WTC11 (cell line): ENCODE measurements at regions not wholly inside any gene's neighbourhood (a gene's known extent, or its start where the extent isn't known, plus 50 kb on each side); places are given as distances from the start of the nearest gene placed in this dataset.
A peak's percentile ranks its signal among the peaks of the same experiment; 100 is the strongest.

Experiments used
- ATAC-seq: fragments of 200-7000 bp; cut with Tn5 transposase; 2 replicates; pipeline ENCODE4 v1.10.0; 2021; ENCODE audit warnings: mild to moderate bottlenecking, moderate library complexity
- CTCF ChIA-PET: fragments of 300-600 bp; sonication (Branson Sonifier 250); formaldehyde crosslinking; loops from one replicate; lab custom pipeline; 2021; ENCODE audit warnings: antibody characterized with exemption; lab: Charles Lee
- POLR2A ChIA-PET: fragments of 350-600 bp; sonication (Branson Sonifier 250); formaldehyde crosslinking; loops from one replicate; lab custom pipeline; 2021; ENCODE audit warnings: antibody characterized with exemption; lab: Charles Lee
- DNase-seq: peaks from one replicate; pipeline ENCODE4 v3.0.0; 2021; ENCODE audit warnings: low spot score
- H3K27ac Mint-ChIP-seq: 2 replicates; pipeline ENCODE4 v1.8.0; 2021; ENCODE audit warnings: mixed read lengths
- H3K27me3 Mint-ChIP-seq: 2 replicates; pipeline ENCODE4 v1.8.0; 2021; ENCODE audit warnings: low read depth, mild to moderate bottlenecking, moderate library complexity, mixed read lengths
- H3K36me3 Mint-ChIP-seq: 2 replicates; pipeline ENCODE4 v1.8.0; 2021; ENCODE audit warnings: mixed read lengths
- H3K4me1 Mint-ChIP-seq: 2 replicates; pipeline ENCODE4 v1.8.0; 2022; ENCODE audit warnings: mixed read lengths
- H3K4me3 Mint-ChIP-seq: 2 replicates; pipeline ENCODE4 v1.8.0; 2021; ENCODE audit warnings: mild to moderate bottlenecking, moderate library complexity, mixed read lengths
- H3K9me3 Mint-ChIP-seq: 2 replicates; pipeline ENCODE4 v1.8.0; 2021; ENCODE audit warnings: mixed read lengths
- CREB1 ChIP-seq: sonication (generic); formaldehyde crosslinking; IDR thresholded peaks from 2 replicates; pipeline ENCODE4 v1.8.0; 2023; ENCODE audit warnings: mild to moderate bottlenecking, missing genetic modification reagents
- FOXJ3 ChIP-seq: sonication (generic); formaldehyde crosslinking; IDR thresholded peaks from 2 replicates; pipeline ENCODE4 v1.9.0; 2021; ENCODE audit warnings: missing genetic modification reagents, mild to moderate bottlenecking, borderline replicate concordance
- FOXP1 ChIP-seq: sonication (generic); formaldehyde crosslinking; IDR thresholded peaks from 2 replicates; pipeline ENCODE4 v1.8.0; 2022; ENCODE audit warnings: missing genetic modification reagents, mild to moderate bottlenecking, moderate library complexity, borderline replicate concordance
- GABPB1 ChIP-seq: sonication (generic); formaldehyde crosslinking; IDR thresholded peaks from 2 replicates; pipeline ENCODE4 v1.8.1; 2023; ENCODE audit warnings: mild to moderate bottlenecking, missing genetic modification reagents
- IRF2 ChIP-seq: sonication (generic); formaldehyde crosslinking; IDR thresholded peaks from 2 replicates; pipeline ENCODE4 v1.8.0; 2022; ENCODE audit warnings: low read depth, missing genetic modification reagents, borderline replicate concordance
- JUN ChIP-seq: sonication (generic); formaldehyde crosslinking; IDR thresholded peaks from 2 replicates; pipeline ENCODE4 v1.8.0; 2023; ENCODE audit warnings: mild to moderate bottlenecking, missing genetic modification reagents
- NFYB ChIP-seq: sonication (generic); formaldehyde crosslinking; conservative IDR thresholded peaks from 2 replicates; pipeline ENCODE4 v1.8.0; 2022; ENCODE audit warnings: low read depth, missing genetic modification reagents
- NR3C1 ChIP-seq: sonication (generic); formaldehyde crosslinking; conservative IDR thresholded peaks from 2 replicates; pipeline ENCODE4 v1.8.1; 2023; ENCODE audit warnings: low read depth, mild to moderate bottlenecking, missing genetic modification reagents
- OVOL2 ChIP-seq: fragments of 250-450 bp; sonication (Bioruptor Pico); IDR thresholded peaks from 2 replicates; pipeline ENCODE4 v1.9.0; 2021; ENCODE audit warnings: mild to moderate bottlenecking, borderline replicate concordance
- RORB ChIP-seq: fragments of 250-450 bp; sonication (Bioruptor Pico); IDR thresholded peaks from 2 replicates; pipeline ENCODE4 v1.9.0; 2021; ENCODE audit warnings: mild to moderate bottlenecking
- SOX15 ChIP-seq: fragments of 250-450 bp; sonication (Bioruptor Pico); IDR thresholded peaks from 2 replicates; pipeline ENCODE4 v1.9.0; 2021; ENCODE audit warnings: mild to moderate bottlenecking
- ZNF219 ChIP-seq: sonication (generic); formaldehyde crosslinking; IDR thresholded peaks from 2 replicates; pipeline ENCODE4 v1.8.0; 2023; ENCODE audit warnings: missing genetic modification reagents, mild to moderate bottlenecking, borderline replicate concordance
- ZNF317 ChIP-seq: sonication (generic); formaldehyde crosslinking; IDR thresholded peaks from 2 replicates; pipeline ENCODE4 v1.8.1; 2023; ENCODE audit warnings: low read depth, mild to moderate bottlenecking, moderate library complexity, missing genetic modification reagents, borderline replicate concordance
- TF ChIP-seq, protein P1 (sequence below): fragments of 200-600 bp; IDR thresholded peaks from 2 replicates; pipeline ENCODE4 v1.8.0; 2022; ENCODE audit warnings: antibody characterized with exemption
- TF ChIP-seq, protein P2 (sequence below): sonication (generic); formaldehyde crosslinking; IDR thresholded peaks from 2 replicates; pipeline ENCODE4 v1.8.0; 2022; ENCODE audit warnings: mild to moderate bottlenecking, missing genetic modification reagents
- TF ChIP-seq, protein P3 (sequence below): sonication (generic); formaldehyde crosslinking; IDR thresholded peaks from 2 replicates; pipeline ENCODE4 v1.8.1; 2023; ENCODE audit warnings: mild to moderate bottlenecking, missing genetic modification reagents, borderline replicate concordance
- TF ChIP-seq, protein P4 (sequence below): fragments of 250-450 bp; sonication (Bioruptor Pico); IDR thresholded peaks from 2 replicates; pipeline ENCODE4 v2.1.2; 2022; ENCODE audit warnings: mild to moderate bottlenecking, moderate library complexity
- TF ChIP-seq, protein P5 (sequence below): sonication (generic); formaldehyde crosslinking; conservative IDR thresholded peaks from 2 replicates; pipeline ENCODE4 v1.8.1; 2022; ENCODE audit warnings: mild to moderate bottlenecking, missing genetic modification reagents
- TF ChIP-seq, protein P6 (sequence below): fragments of 250-450 bp; sonication (Bioruptor Pico); IDR thresholded peaks from 2 replicates; pipeline ENCODE4 v1.9.0; 2021; ENCODE audit warnings: mild to moderate bottlenecking

DNA sequence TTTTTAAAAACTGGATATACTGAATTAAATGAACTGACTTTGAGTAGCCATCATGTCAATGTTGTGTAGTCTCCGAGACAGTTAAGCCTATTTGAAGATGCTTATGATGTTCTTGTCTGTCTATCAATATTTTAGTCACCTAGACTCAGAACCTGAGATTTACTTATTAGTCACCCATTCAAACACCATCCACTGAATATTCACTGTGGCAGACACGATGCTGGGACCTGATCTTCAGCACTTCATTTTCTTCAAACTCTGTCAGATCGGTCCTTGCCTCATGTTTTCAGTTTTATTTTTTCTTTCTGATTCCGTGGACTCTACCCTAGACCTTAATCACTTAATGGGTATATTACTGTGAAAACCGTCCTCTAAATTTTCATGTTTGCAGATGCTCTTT lies 123.7 kb upstream of the MCHR2 start:
- ATAC-seq (no peak), DNase-seq (no peak)
- Mint-ChIP-seq H3K4me3 (no peak overlapping the region), H3K9me3 (no peaks in the 10 kb centered on the region), H3K27me3 (no peaks in the 10 kb centered on the region), H3K4me1 (peaks cover 8% of the 10 kb centered on the region), H3K36me3 (no peaks in the 10 kb centered on the region), H3K27ac (no peak overlapping the region)
- ChIA-PET POLR2A (no interaction called here), CTCF (interaction anchor here (1.5 kb wide), 4 partner anchors 59 to 375 kb away, joined by 3 to 11 read pairs (median 6); no protein-coding TSS in a partner anchor)
- TF ChIP-seq NFYB (CRISPR knock-in tag): no peak

DNA sequence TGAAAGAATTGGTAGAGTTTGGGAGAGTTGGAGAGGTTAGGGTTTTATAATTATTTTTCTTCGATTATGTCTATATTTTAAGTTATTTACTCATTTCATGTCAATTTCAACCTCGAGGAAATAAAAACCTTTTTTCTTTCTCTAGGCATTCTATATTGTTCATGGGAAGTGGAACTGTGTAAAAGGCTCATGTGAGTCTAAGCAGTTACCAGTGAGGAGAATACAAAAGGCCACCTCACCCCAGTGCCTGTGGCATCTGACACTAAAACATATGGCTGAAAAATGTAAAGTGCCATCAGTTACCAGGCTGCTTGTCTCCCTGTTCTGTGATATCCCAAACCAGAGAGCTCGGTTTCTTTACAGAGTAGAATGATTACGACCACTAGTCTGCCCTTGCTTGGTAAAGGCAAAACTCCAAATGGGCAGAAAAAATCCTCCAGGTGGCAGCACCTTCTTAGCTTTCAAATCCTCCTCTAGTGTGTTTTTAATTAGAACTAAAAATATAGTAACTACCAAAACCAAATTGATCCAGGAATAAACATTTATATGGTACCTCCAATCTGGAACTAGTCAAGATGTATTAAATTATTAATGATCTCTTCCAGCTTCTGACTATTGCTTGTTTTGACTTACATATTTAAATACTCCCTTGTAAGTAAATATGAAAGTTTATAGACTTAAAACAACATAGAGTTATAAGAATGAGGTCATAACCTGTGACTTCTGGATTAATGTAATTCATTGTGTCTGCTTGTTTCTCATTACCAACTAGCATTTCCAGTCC lies 122.6 kb upstream of the MCHR2 start:
- TF ChIP-seq JUN (CRISPR knock-in tag) (no peak), IRF2 (CRISPR knock-in tag) (no peak), GABPB1 (CRISPR knock-in tag) (no peak), FOXP1 (CRISPR knock-in tag) (no peak), ZNF219 (CRISPR knock-in tag) (no peak)
- TF ChIP-seq, protein P1, sequence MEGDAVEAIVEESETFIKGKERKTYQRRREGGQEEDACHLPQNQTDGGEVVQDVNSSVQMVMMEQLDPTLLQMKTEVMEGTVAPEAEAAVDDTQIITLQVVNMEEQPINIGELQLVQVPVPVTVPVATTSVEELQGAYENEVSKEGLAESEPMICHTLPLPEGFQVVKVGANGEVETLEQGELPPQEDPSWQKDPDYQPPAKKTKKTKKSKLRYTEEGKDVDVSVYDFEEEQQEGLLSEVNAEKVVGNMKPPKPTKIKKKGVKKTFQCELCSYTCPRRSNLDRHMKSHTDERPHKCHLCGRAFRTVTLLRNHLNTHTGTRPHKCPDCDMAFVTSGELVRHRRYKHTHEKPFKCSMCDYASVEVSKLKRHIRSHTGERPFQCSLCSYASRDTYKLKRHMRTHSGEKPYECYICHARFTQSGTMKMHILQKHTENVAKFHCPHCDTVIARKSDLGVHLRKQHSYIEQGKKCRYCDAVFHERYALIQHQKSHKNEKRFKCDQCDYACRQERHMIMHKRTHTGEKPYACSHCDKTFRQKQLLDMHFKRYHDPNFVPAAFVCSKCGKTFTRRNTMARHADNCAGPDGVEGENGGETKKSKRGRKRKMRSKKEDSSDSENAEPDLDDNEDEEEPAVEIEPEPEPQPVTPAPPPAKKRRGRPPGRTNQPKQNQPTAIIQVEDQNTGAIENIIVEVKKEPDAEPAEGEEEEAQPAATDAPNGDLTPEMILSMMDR: peak; percentile 58
- TF ChIP-seq, protein P2, sequence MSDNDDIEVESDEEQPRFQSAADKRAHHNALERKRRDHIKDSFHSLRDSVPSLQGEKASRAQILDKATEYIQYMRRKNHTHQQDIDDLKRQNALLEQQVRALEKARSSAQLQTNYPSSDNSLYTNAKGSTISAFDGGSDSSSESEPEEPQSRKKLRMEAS (CRISPR knock-in tag): no peak
- TF ChIP-seq, protein P3, sequence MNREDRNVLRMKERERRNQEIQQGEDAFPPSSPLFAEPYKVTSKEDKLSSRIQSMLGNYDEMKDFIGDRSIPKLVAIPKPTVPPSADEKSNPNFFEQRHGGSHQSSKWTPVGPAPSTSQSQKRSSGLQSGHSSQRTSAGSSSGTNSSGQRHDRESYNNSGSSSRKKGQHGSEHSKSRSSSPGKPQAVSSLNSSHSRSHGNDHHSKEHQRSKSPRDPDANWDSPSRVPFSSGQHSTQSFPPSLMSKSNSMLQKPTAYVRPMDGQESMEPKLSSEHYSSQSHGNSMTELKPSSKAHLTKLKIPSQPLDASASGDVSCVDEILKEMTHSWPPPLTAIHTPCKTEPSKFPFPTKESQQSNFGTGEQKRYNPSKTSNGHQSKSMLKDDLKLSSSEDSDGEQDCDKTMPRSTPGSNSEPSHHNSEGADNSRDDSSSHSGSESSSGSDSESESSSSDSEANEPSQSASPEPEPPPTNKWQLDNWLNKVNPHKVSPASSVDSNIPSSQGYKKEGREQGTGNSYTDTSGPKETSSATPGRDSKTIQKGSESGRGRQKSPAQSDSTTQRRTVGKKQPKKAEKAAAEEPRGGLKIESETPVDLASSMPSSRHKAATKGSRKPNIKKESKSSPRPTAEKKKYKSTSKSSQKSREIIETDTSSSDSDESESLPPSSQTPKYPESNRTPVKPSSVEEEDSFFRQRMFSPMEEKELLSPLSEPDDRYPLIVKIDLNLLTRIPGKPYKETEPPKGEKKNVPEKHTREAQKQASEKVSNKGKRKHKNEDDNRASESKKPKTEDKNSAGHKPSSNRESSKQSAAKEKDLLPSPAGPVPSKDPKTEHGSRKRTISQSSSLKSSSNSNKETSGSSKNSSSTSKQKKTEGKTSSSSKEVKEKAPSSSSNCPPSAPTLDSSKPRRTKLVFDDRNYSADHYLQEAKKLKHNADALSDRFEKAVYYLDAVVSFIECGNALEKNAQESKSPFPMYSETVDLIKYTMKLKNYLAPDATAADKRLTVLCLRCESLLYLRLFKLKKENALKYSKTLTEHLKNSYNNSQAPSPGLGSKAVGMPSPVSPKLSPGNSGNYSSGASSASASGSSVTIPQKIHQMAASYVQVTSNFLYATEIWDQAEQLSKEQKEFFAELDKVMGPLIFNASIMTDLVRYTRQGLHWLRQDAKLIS: no peak
- H3K9me3 Mint-ChIP-seq: no peaks in the 10 kb centered on the region

DNA sequence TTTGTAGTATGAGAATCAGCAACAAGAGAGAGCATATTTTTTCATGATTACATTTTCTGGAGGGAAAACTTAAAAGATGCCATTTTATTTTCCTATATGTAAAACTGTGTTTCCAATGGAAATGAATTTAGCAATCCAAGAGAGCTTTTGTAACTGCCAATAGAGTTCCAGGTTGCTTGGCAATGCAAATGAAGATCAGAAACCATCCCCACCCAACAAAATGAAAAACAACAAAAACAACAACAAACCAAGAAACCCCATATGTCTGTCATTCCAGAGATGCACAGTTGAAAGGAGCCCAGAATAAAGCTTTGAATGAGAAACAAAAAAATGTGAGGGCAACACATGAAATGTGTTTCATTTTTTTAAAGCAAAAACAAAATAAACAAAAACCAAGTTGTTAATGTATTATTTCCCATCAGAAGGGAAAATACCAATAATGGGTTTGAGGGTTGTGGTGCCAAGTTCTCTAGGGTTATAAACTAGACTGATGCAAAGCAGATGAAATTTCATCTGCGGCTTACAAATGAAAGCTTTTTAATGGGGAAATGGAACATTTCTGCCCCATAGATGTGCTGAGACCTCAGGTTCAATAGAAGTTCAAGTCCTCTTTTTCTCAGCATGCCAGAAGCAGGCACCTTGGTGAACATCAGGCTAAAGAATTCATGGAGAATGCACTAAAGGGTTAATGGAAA lies 121.5 kb upstream of the MCHR2 start:
- TF ChIP-seq OVOL2: no peak
- TF ChIP-seq, protein P4, sequence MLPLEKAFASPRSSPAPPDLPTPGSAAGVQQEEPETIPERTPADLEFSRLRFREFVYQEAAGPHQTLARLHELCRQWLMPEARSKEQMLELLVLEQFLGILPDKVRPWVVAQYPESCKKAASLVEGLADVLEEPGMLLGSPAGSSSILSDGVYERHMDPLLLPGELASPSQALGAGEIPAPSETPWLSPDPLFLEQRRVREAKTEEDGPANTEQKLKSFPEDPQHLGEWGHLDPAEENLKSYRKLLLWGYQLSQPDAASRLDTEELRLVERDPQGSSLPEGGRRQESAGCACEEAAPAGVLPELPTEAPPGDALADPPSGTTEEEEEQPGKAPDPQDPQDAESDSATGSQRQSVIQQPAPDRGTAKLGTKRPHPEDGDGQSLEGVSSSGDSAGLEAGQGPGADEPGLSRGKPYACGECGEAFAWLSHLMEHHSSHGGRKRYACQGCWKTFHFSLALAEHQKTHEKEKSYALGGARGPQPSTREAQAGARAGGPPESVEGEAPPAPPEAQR (CRISPR knock-in tag): no peak
- TF ChIP-seq GABPB1 (CRISPR knock-in tag): no peak
- no peak for TF ChIP-seq NR3C1 (CRISPR knock-in tag)
- TF ChIP-seq SOX15 (CRISPR knock-in tag): no peak
- TF ChIP-seq, protein P5, sequence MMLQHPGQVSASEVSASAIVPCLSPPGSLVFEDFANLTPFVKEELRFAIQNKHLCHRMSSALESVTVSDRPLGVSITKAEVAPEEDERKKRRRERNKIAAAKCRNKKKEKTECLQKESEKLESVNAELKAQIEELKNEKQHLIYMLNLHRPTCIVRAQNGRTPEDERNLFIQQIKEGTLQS (CRISPR knock-in tag): no peak
- TF ChIP-seq, protein P6, sequence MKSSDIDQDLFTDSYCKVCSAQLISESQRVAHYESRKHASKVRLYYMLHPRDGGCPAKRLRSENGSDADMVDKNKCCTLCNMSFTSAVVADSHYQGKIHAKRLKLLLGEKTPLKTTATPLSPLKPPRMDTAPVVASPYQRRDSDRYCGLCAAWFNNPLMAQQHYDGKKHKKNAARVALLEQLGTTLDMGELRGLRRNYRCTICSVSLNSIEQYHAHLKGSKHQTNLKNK (CRISPR knock-in tag): no peak
- TF ChIP-seq RORB (CRISPR knock-in tag): no peak
- no peak for TF ChIP-seq CREB1 (CRISPR knock-in tag)
- no peak for TF ChIP-seq FOXP1 (CRISPR knock-in tag)
- TF ChIP-seq FOXJ3 (CRISPR knock-in tag): no peak
- TF ChIP-seq ZNF317 (CRISPR knock-in tag): no peak
- POLR2A ChIA-PET: no interaction called here
- Mint-ChIP-seq H3K36me3 (no peaks in the 10 kb centered on the region), H3K9me3 (no peaks in the 10 kb centered on the region), H3K27ac (no peak overlapping the region), H3K4me1 (peaks cover 8% of the 10 kb centered on the region), H3K4me3 (no peak overlapping the region), H3K27me3 (no peaks in the 10 kb centered on the region)
- no peak for DNase-seq
- CTCF ChIA-PET: interaction anchor here (1.1 to 1.6 kb wide), 4 partner anchors 8 to 345 kb away, joined by 6 to 18 read pairs (median 10); no protein-coding TSS in a partner anchor
- no peak for ATAC-seq

More for the DNA sequence above, 122.6 kb upstream of the MCHR2 start:
- no peak overlapping the region for H3K27ac Mint-ChIP-seq
- H3K4me1 Mint-ChIP-seq: peaks cover 8% of the 10 kb centered on the region
- H3K27me3 Mint-ChIP-seq: no peaks in the 10 kb centered on the region
- ATAC-seq: peak; percentile 93
- no peak overlapping the region for H3K4me3 Mint-ChIP-seq
- POLR2A ChIA-PET: no interaction called here
- DNase-seq: peak; percentile 43
- CTCF ChIA-PET: interaction anchor here (0.5 to 1.6 kb wide), 29 partner anchors 9 to 764 kb away, joined by 3 to 18 read pairs (median 4); partner anchors contain the start of genes ASCC3 and SIM1
- no peaks in the 10 kb centered on the region for H3K36me3 Mint-ChIP-seq
